SK-N-SH treated with all-trans-retinoic acid at 6 μM for 48 hours (cell line): ENCODE measurements at regions not wholly inside any gene's neighbourhood (a gene's known extent, or its start where the extent isn't known, plus 50 kb on each side); places are given as distances from the start of the nearest gene placed in this dataset.

ENCODE experiments used
- ATAC-seq: fragments of 200-7000 bp; cut with Tn5 transposase; 3 replicates; pipeline ENCODE4 v1.9.1; 2020; ENCODE audit warnings: mild to moderate bottlenecking, moderate library complexity
- ARNTL ChIP-seq: fragments of 450-650 bp; formaldehyde crosslinking; IDR thresholded peaks from 2 replicates; pipeline ENCODE4 v1.5.0; 2020; ENCODE audit warnings: low read depth, mild to moderate bottlenecking, moderate library complexity, borderline replicate concordance
- BACH2 ChIP-seq: fragments of 250-450 bp; sonication (Bioruptor Pico); IDR thresholded peaks from 2 replicates; pipeline ENCODE4 v1.9.0; 2021; ENCODE audit warnings: mild to moderate bottlenecking, borderline replicate concordance
- CREB5 ChIP-seq: fragments of 250-450 bp; sonication (Bioruptor Pico); IDR thresholded peaks from 2 replicates; pipeline ENCODE4 v1.5.1; 2020; ENCODE audit warnings: low read depth, mild to moderate bottlenecking, moderate library complexity
- CSDC2 ChIP-seq: fragments of 250-450 bp; sonication (Bioruptor Pico); IDR thresholded peaks from 2 replicates; pipeline ENCODE4 v1.5.0; 2020; ENCODE audit warnings: mild to moderate bottlenecking, moderate library complexity
- CSRNP3 ChIP-seq: fragments of 250-450 bp; sonication (Bioruptor Pico); IDR thresholded peaks from 2 replicates; pipeline ENCODE4 v1.5.1; 2021; ENCODE audit warnings: mild to moderate bottlenecking, moderate library complexity
- ESRRG ChIP-seq: fragments of 250-450 bp; sonication (Bioruptor Pico); IDR thresholded peaks from 2 replicates; pipeline ENCODE4 v1.6.1; 2021; ENCODE audit warnings: mild to moderate bottlenecking
- GLIS3 ChIP-seq: fragments of 250-450 bp; sonication (Bioruptor Pico); IDR thresholded peaks from 2 replicates; pipeline ENCODE4 v1.5.0; 2020; ENCODE audit warnings: mild to moderate bottlenecking, moderate library complexity
- ISL1 ChIP-seq: fragments of 250-450 bp; sonication (Bioruptor Pico); IDR thresholded peaks from 2 replicates; pipeline ENCODE4 v2.1.2; 2022; ENCODE audit warnings: mild to moderate bottlenecking, moderate library complexity
- OSR1 ChIP-seq: fragments of 250-450 bp; sonication (Bioruptor Pico); IDR thresholded peaks from 2 replicates; pipeline ENCODE4 v1.8.0; 2022; ENCODE audit warnings: moderate library complexity, mild to moderate bottlenecking, inconsistent platforms
- PATZ1 ChIP-seq: fragments of 250-450 bp; sonication (Bioruptor Pico); IDR thresholded peaks from 2 replicates; pipeline ENCODE4 v1.8.0; 2020; ENCODE audit warnings: mild to moderate bottlenecking, moderate library complexity, borderline replicate concordance
- POU6F1 ChIP-seq: fragments of 250-450 bp; sonication (Bioruptor Pico); IDR thresholded peaks from 2 replicates; pipeline ENCODE4 v1.8.0; 2021; ENCODE audit warnings: low read depth, mild to moderate bottlenecking, moderate library complexity, borderline replicate concordance
- PPARA ChIP-seq: fragments of 250-450 bp; sonication (Bioruptor Pico); IDR thresholded peaks from 2 replicates; pipeline ENCODE4 v1.5.0; 2020; ENCODE audit warnings: mild to moderate bottlenecking, borderline replicate concordance
- RARB ChIP-seq: fragments of 250-450 bp; sonication (Bioruptor Pico); IDR thresholded peaks from 2 replicates; pipeline ENCODE4 v1.8.0; 2021; ENCODE audit warnings: mild to moderate bottlenecking, moderate library complexity
- SNAI2 ChIP-seq: fragments of 250-450 bp; sonication (Bioruptor Pico); IDR thresholded peaks from 2 replicates; pipeline ENCODE4 v1.5.0; 2020; ENCODE audit warnings: mild to moderate bottlenecking, moderate library complexity
- TCF4 ChIP-seq: fragments of 250-450 bp; sonication (Bioruptor Pico); IDR thresholded peaks from 2 replicates; pipeline ENCODE4 v1.8.0; 2021; ENCODE audit warnings: mild to moderate bottlenecking, moderate library complexity, borderline replicate concordance
- TSHZ2 ChIP-seq: fragments of 250-450 bp; sonication (Bioruptor Pico); IDR thresholded peaks from 2 replicates; pipeline ENCODE4 v1.5.0; 2020; ENCODE audit warnings: mild to moderate bottlenecking, moderate library complexity
- ZC3H10 ChIP-seq: fragments of 250-450 bp; sonication (Bioruptor Pico); IDR thresholded peaks from 2 replicates; pipeline ENCODE4 v1.5.1; 2021; ENCODE audit warnings: mild to moderate bottlenecking, moderate library complexity
- ZFP3 ChIP-seq: fragments of 250-450 bp; sonication (Bioruptor Pico); IDR thresholded peaks from 2 replicates; pipeline ENCODE4 v1.5.0; 2020; ENCODE audit warnings: mild to moderate bottlenecking, moderate library complexity
- ZFP30 ChIP-seq: fragments of 450-650 bp; formaldehyde crosslinking; IDR thresholded peaks from 2 replicates; pipeline ENCODE4 v1.5.0; 2022; ENCODE audit warnings: mild to moderate bottlenecking, moderate library complexity
- ZNF565 ChIP-seq: fragments of 450-650 bp; formaldehyde crosslinking; conservative IDR thresholded peaks from 2 replicates; pipeline ENCODE4 v1.5.0; 2020; ENCODE audit warnings: low read depth, mild to moderate bottlenecking, moderate library complexity
- ZNF70 ChIP-seq: fragments of 450-650 bp; formaldehyde crosslinking; IDR thresholded peaks from 2 replicates; pipeline ENCODE4 v1.5.0; 2020; ENCODE audit warnings: mild to moderate bottlenecking, moderate library complexity
- ZNF8 ChIP-seq: fragments of 450-650 bp; formaldehyde crosslinking; IDR thresholded peaks from 2 replicates; pipeline ENCODE4 v1.5.0; 2020; ENCODE audit warnings: mild to moderate bottlenecking, moderate library complexity

- no peak for TF ChIP-seq ISL1 (CRISPR knock-in tag)
- TF ChIP-seq ZNF565 (CRISPR knock-in tag) = no peak
- TF ChIP-seq ZNF70 = no peak
- TF ChIP-seq, all 23 proteins: peak for 0
- no peak for ATAC-seq
Observed at GRCh38 chr10:2813693-2814092, 253.7 kb upstream of the PFKP start.

GRCh38 chr10:2813286-2813685, 254.1 kb upstream of the PFKP start:
- TF ChIP-seq GLIS3 (CRISPR knock-in tag) = no peak
- TF ChIP-seq ZFP30 (CRISPR knock-in tag) = no peak
- TF ChIP-seq BACH2 (CRISPR knock-in tag) = no peak
- no peak for TF ChIP-seq POU6F1 (CRISPR knock-in tag)
- no peak for TF ChIP-seq CREB5 (CRISPR knock-in tag)
- TF ChIP-seq ZNF8 (CRISPR knock-in tag) = no peak
- TF ChIP-seq ISL1 (CRISPR knock-in tag) = no peak
- TF ChIP-seq ZNF70 = no peak
- no peak for TF ChIP-seq SNAI2
- TF ChIP-seq ZFP3 (CRISPR knock-in tag) = no peak
- no peak for TF ChIP-seq ZC3H10 (CRISPR knock-in tag)
- TF ChIP-seq CSDC2 (CRISPR knock-in tag) = no peak
- no peak for TF ChIP-seq TCF4 (CRISPR knock-in tag)
- no peak for TF ChIP-seq OSR1
- TF ChIP-seq RARB (CRISPR knock-in tag) = no peak
- no peak for ATAC-seq

GRCh38 chr10:2812631-2813030, 254.7 kb upstream of the PFKP start:
- TF ChIP-seq RARB (CRISPR knock-in tag) (no peak), TCF4 (CRISPR knock-in tag) (no peak), CREB5 (CRISPR knock-in tag) (no peak), POU6F1 (CRISPR knock-in tag) (no peak), ISL1 (CRISPR knock-in tag) (no peak), CSRNP3 (CRISPR knock-in tag) (no peak), ESRRG (CRISPR knock-in tag) (no peak), SNAI2 (no peak), ZNF70 (no peak), GLIS3 (CRISPR knock-in tag) (no peak), PPARA (CRISPR knock-in tag) (no peak), ZC3H10 (CRISPR knock-in tag) (no peak), BACH2 (CRISPR knock-in tag) (no peak), OSR1 (no peak)
- no peak for ATAC-seq

- no peak for ATAC-seq
Observed at GRCh38 chr10:2800178-2800577, 267.2 kb upstream of the PFKP start.

More at GRCh38 chr10:2800178-2800577, 267.2 kb upstream of the PFKP start:
- TF ChIP-seq GLIS3 (CRISPR knock-in tag) = no peak
- no peak for TF ChIP-seq SNAI2
- TF ChIP-seq RARB (CRISPR knock-in tag) = no peak
- no peak for TF ChIP-seq ZNF565 (CRISPR knock-in tag)
- TF ChIP-seq CSDC2 (CRISPR knock-in tag) = no peak
- no peak for TF ChIP-seq ZFP3 (CRISPR knock-in tag)
- no peak for TF ChIP-seq ARNTL (CRISPR knock-in tag)
- TF ChIP-seq ZNF70 = no peak
- TF ChIP-seq OSR1 = no peak
- TF ChIP-seq PATZ1 (CRISPR knock-in tag) = no peak
- no peak for TF ChIP-seq BACH2 (CRISPR knock-in tag)
- no peak for TF ChIP-seq ZC3H10 (CRISPR knock-in tag)
- no peak for TF ChIP-seq TSHZ2
- no peak for TF ChIP-seq ZFP30 (CRISPR knock-in tag)
- no peak for TF ChIP-seq ZNF8 (CRISPR knock-in tag)
- no peak for TF ChIP-seq TCF4 (CRISPR knock-in tag)
- TF ChIP-seq PPARA (CRISPR knock-in tag) = no peak
